ENCODE measurements at regions not wholly inside any gene's neighbourhood (a gene's known extent, or its start where the extent isn't known, plus 50 kb on each side); places are given as distances from the start of the nearest gene placed in this dataset.

- H2BK120ac ChIP-seq (ENCODE audit: low read depth, low read length), result no peak overlapping the region
- 64% methylated on average over 12 of the region's 12 CpGs for WGBS
- H3K9me3 ChIP-seq (ENCODE audit: control insufficient read depth, low read length), result no peaks in the 10 kb centered on the region
- no peak overlapping the region for H4K91ac ChIP-seq (ENCODE audit: low read length)
- H2BK5ac ChIP-seq (ENCODE audit: low read depth, low read length, poor library complexity, severe bottlenecking), result no peak overlapping the region
- no peak overlapping the region for H3K23ac ChIP-seq (ENCODE audit: low read length in 2 of 2)
- H3K4me1 ChIP-seq (ENCODE audit: control insufficient read depth, insufficient read depth, low read depth, low read length), result peaks cover 2% of the 10 kb centered on the region
- H2AFZ ChIP-seq (ENCODE audit: low read depth, low read length), result no peak overlapping the region
- H3K79me1 ChIP-seq (replicated peaks; ENCODE audit: low read length, poor library complexity, severe bottlenecking), result no peaks in the 10 kb centered on the region
- no peak overlapping the region for H3K27ac ChIP-seq (ENCODE audit: low read length, poor library complexity, severe bottlenecking)
- H3K9ac ChIP-seq (ENCODE audit: low read length), result no peak overlapping the region
- no peak overlapping the region for H4K8ac ChIP-seq (ENCODE audit: low read length)
- H3K14ac ChIP-seq (ENCODE audit: low read length in 2 of 2), result no peak overlapping the region
- peaks cover 3 to 36% of the 10 kb centered on the region in 2 experiments for H3K27me3 ChIP-seq (ENCODE audit: control insufficient read depth in 1 of 2, insufficient read depth in 1 of 2, low read length in 2 of 2)
- H3K4me2 ChIP-seq (ENCODE audit: low read length, poor library complexity, severe bottlenecking), result no peak overlapping the region
- no peak overlapping the region for H2BK15ac ChIP-seq (ENCODE audit: low read depth, poor library complexity, severe bottlenecking)
- H3K4ac ChIP-seq (ENCODE audit: low read depth in 1 of 2, low read length in 2 of 2), result no peak overlapping the region
- H3K36me3 ChIP-seq (ENCODE audit: control insufficient read depth in 1 of 2, insufficient read depth in 2 of 2, low read depth in 1 of 2, low read length in 2 of 2), result no peaks in the 10 kb centered on the region
- no peak overlapping the region for H3K18ac ChIP-seq (ENCODE audit: low read depth in 1 of 2, low read length in 2 of 2)
- DNase-seq, result no peak
- no peak overlapping the region for H2AK5ac ChIP-seq (ENCODE audit: low read length, severe bottlenecking)
- no peak overlapping the region for H2BK12ac ChIP-seq (ENCODE audit: low read length in 2 of 2)
- H3K4me3 ChIP-seq (ENCODE audit: insufficient read depth in 1 of 2, low read depth in 1 of 2, low read length in 2 of 2), result no peak overlapping the region
These were observed 173.1 kb downstream of the UXS1 start for GRCh38 chr2:106020821-106021661.

GRCh38 chr2:106020032-106020431 lies 174.1 kb downstream of the UXS1 start:
- no peak overlapping the region for H2BK5ac ChIP-seq (ENCODE audit: low read depth, low read length, poor library complexity, severe bottlenecking)
- H4K91ac ChIP-seq (ENCODE audit: low read length), result no peak overlapping the region
- H3K23ac ChIP-seq (ENCODE audit: low read length in 2 of 2), result no peak overlapping the region
- no peak overlapping the region for H2AFZ ChIP-seq (ENCODE audit: low read depth, low read length)
- no peak overlapping the region for H3K4ac ChIP-seq (ENCODE audit: low read depth in 1 of 2, low read length in 2 of 2)
- no peak overlapping the region for H2BK120ac ChIP-seq (ENCODE audit: low read depth, low read length)
- no peak overlapping the region for H4K8ac ChIP-seq (ENCODE audit: low read length)
- no peak overlapping the region for H3K18ac ChIP-seq (ENCODE audit: low read depth in 1 of 2, low read length in 2 of 2)
- H3K9ac ChIP-seq (ENCODE audit: low read length), result no peak overlapping the region
- H3K27me3 ChIP-seq (ENCODE audit: control insufficient read depth in 1 of 2, insufficient read depth in 1 of 2, low read length in 2 of 2), result peaks cover 3 to 36% of the 10 kb centered on the region in 2 experiments
- no peak overlapping the region for H2BK15ac ChIP-seq (ENCODE audit: low read depth, poor library complexity, severe bottlenecking)
- H2AK5ac ChIP-seq (ENCODE audit: low read length, severe bottlenecking), result no peak overlapping the region
- no peaks in the 10 kb centered on the region for H3K79me1 ChIP-seq (replicated peaks; ENCODE audit: low read length, poor library complexity, severe bottlenecking)
- 83% methylated on average over 4 of the region's 4 CpGs for WGBS
- H3K27ac ChIP-seq (ENCODE audit: low read length, poor library complexity, severe bottlenecking), result no peak overlapping the region
- no peaks in the 10 kb centered on the region for H3K36me3 ChIP-seq (ENCODE audit: control insufficient read depth in 1 of 2, insufficient read depth in 2 of 2, low read depth in 1 of 2, low read length in 2 of 2)
- H3K4me1 ChIP-seq (ENCODE audit: control insufficient read depth, insufficient read depth, low read depth, low read length), result no peaks in the 10 kb centered on the region
- no peak overlapping the region for H3K14ac ChIP-seq (ENCODE audit: low read length in 2 of 2)
- H2BK12ac ChIP-seq (ENCODE audit: low read length in 2 of 2), result no peak overlapping the region
- H3K9me3 ChIP-seq (ENCODE audit: control insufficient read depth, low read length), result no peaks in the 10 kb centered on the region
- no peak overlapping the region for H3K4me3 ChIP-seq (ENCODE audit: insufficient read depth in 1 of 2, low read depth in 1 of 2, low read length in 2 of 2)
- no peak overlapping the region for H3K4me2 ChIP-seq (ENCODE audit: low read length, poor library complexity, severe bottlenecking)
- no peak for DNase-seq

GRCh38 chr2:106018141-106018540 lies 176.0 kb downstream of the UXS1 start:
- H2BK5ac ChIP-seq (ENCODE audit: low read depth, low read length, poor library complexity, severe bottlenecking), result no peak overlapping the region
- no peak overlapping the region for H3K4me3 ChIP-seq (ENCODE audit: insufficient read depth in 1 of 2, low read depth in 1 of 2, low read length in 2 of 2)
- no peak overlapping the region for H3K23ac ChIP-seq (ENCODE audit: low read length in 2 of 2)
- no peak overlapping the region for H4K91ac ChIP-seq (ENCODE audit: low read length)
- no peak for DNase-seq
- H4K8ac ChIP-seq (ENCODE audit: low read length), result no peak overlapping the region
- H3K36me3 ChIP-seq (ENCODE audit: control insufficient read depth in 1 of 2, insufficient read depth in 2 of 2, low read depth in 1 of 2, low read length in 2 of 2), result no peaks in the 10 kb centered on the region
- H3K4me2 ChIP-seq (ENCODE audit: low read length, poor library complexity, severe bottlenecking), result no peak overlapping the region
- H3K27me3 ChIP-seq (ENCODE audit: control insufficient read depth in 1 of 2, insufficient read depth in 1 of 2, low read length in 2 of 2), result peaks cover 3 to 17% of the 10 kb centered on the region in 2 experiments
- H2BK120ac ChIP-seq (ENCODE audit: low read depth, low read length), result no peak overlapping the region
- no peak overlapping the region for H2AK5ac ChIP-seq (ENCODE audit: low read length, severe bottlenecking)
- no peak overlapping the region for H3K27ac ChIP-seq (ENCODE audit: low read length, poor library complexity, severe bottlenecking)
- no peaks in the 10 kb centered on the region for H3K79me1 ChIP-seq (replicated peaks; ENCODE audit: low read length, poor library complexity, severe bottlenecking)
- H3K4me1 ChIP-seq (ENCODE audit: control insufficient read depth, insufficient read depth, low read depth, low read length), result no peaks in the 10 kb centered on the region
- H2BK15ac ChIP-seq (ENCODE audit: low read depth, poor library complexity, severe bottlenecking), result no peak overlapping the region
- H3K4ac ChIP-seq (ENCODE audit: low read depth in 1 of 2, low read length in 2 of 2), result no peak overlapping the region
- no peak overlapping the region for H3K18ac ChIP-seq (ENCODE audit: low read depth in 1 of 2, low read length in 2 of 2)
- H3K9ac ChIP-seq (ENCODE audit: low read length), result no peak overlapping the region
- H2BK12ac ChIP-seq (ENCODE audit: low read length in 2 of 2), result no peak overlapping the region
- 14% methylated on average over 4 of the region's 5 CpGs for WGBS
- H3K14ac ChIP-seq (ENCODE audit: low read length in 2 of 2), result no peak overlapping the region
- H3K9me3 ChIP-seq (ENCODE audit: control insufficient read depth, low read length), result no peaks in the 10 kb centered on the region
- no peak overlapping the region for H2AFZ ChIP-seq (ENCODE audit: low read depth, low read length)

GRCh38 chr2:106012591-106013347 lies 181.3 kb downstream of the UXS1 start:
- Histone ChIP-seq H3K23ac (ENCODE audit: low read length in 2 of 2) (no peak overlapping the region), H4K8ac (ENCODE audit: low read length) (no peak overlapping the region), H2BK12ac (ENCODE audit: low read length in 2 of 2) (no peak overlapping the region), H3K9me3 (ENCODE audit: control insufficient read depth, low read length) (no peaks in the 10 kb centered on the region), H4K91ac (ENCODE audit: low read length) (no peak overlapping the region), H3K14ac (ENCODE audit: low read length in 2 of 2) (no peak overlapping the region), H3K9ac (ENCODE audit: low read length) (no peak overlapping the region), H3K36me3 (ENCODE audit: control insufficient read depth in 1 of 2, insufficient read depth in 2 of 2, low read depth in 1 of 2, low read length in 2 of 2) (no peaks in the 10 kb centered on the region), H3K27ac (ENCODE audit: low read length, poor library complexity, severe bottlenecking) (no peak overlapping the region), H3K27me3 (ENCODE audit: control insufficient read depth in 1 of 2, insufficient read depth in 1 of 2, low read length in 2 of 2) (no peaks in the 10 kb centered on the region), H3K4me2 (ENCODE audit: low read length, poor library complexity, severe bottlenecking) (no peak overlapping the region), H3K4me1 (ENCODE audit: control insufficient read depth, insufficient read depth, low read depth, low read length) (no peaks in the 10 kb centered on the region), H3K4me3 (ENCODE audit: insufficient read depth in 1 of 2, low read depth in 1 of 2, low read length in 2 of 2) (no peak overlapping the region), H2AFZ (ENCODE audit: low read depth, low read length) (no peak overlapping the region), H3K18ac (ENCODE audit: low read depth in 1 of 2, low read length in 2 of 2) (no peak overlapping the region), H3K79me1 (replicated peaks; ENCODE audit: low read length, poor library complexity, severe bottlenecking) (no peaks in the 10 kb centered on the region), H2BK120ac (ENCODE audit: low read depth, low read length) (no peak overlapping the region), H2AK5ac (ENCODE audit: low read length, severe bottlenecking) (no peak overlapping the region), H3K4ac (ENCODE audit: low read depth in 1 of 2, low read length in 2 of 2) (no peak overlapping the region), H2BK15ac (ENCODE audit: low read depth, poor library complexity, severe bottlenecking) (no peak overlapping the region), H2BK5ac (ENCODE audit: low read depth, low read length, poor library complexity, severe bottlenecking) (no peak overlapping the region)
- DNase-seq, result no peak
- 100% methylated on average over 2 of the region's 3 CpGs for WGBS
